HG02642 (cell line): ENCODE measurements at regions not wholly inside any gene's neighbourhood (a gene's known extent, or its start where the extent isn't known, plus 50 kb on each side); places are given as distances from the start of the nearest gene placed in this dataset.
A peak's percentile ranks its signal among the peaks of the same experiment; 100 is the strongest.

Experiments
- ATAC-seq: cut with Tn5 transposase; IDR thresholded peaks from one replicate; pipeline ENCODE4 v1.9.1; 2021; ENCODE audit warnings: mild to moderate bottlenecking; ENCODE audit not compliant: unreplicated experiment, poor library complexity

GRCh38 chr14:89504091-89504490 lies 87.1 kb upstream of the FOXN3 start:
- ATAC-seq = no peak

DNA sequence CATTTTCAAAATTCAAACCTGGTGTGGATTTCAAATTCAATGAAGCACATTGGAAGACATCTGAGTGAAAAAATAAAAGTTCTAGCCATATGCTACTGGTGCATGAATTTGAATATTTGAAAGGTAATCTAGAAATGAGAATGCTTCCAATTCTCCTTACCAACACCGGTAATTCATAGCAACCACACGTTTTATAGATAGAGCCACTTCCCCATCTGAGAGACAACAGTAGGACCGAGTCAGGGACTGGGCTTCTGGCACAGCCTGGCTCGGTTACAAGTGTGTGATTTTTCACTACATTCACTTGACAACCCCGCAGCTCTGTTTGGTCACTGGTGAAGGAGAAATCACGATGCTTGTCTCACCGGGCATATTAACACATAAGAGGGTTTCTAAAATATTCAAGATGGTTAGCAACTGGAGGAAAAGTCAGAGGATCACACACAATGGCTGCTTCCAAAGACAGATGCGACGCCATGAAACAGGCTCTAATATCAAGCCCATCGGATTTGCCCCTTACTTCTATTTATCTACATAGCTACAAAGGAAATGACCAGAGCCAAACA lies 86.5 kb upstream of the FOXN3 start:
- no peak for ATAC-seq

- ATAC-seq = no peak
Observed at GRCh38 chr14:89502966-89503365, 85.9 kb upstream of the FOXN3 start.

DNA sequence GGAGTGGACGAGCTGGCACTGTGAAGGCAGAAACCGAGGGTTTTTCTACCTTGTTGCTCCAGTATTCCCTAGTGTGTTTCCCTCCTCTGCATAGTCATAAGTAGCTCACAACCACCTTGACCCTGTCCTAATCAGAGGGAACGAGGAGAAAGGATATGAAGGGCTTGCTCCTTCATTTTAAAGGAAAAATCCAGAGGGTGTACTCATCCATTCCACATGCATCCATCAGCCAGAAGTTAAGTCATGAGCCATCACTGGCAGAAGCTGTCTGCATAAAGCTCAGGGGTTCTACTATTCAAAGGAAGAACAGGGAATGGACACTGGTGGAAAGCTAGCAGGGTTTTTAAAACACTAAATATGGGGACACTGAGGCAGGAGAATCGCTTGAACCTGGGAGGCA lies 84.3 kb upstream of the FOXN3 start:
- ATAC-seq = no peak

DNA sequence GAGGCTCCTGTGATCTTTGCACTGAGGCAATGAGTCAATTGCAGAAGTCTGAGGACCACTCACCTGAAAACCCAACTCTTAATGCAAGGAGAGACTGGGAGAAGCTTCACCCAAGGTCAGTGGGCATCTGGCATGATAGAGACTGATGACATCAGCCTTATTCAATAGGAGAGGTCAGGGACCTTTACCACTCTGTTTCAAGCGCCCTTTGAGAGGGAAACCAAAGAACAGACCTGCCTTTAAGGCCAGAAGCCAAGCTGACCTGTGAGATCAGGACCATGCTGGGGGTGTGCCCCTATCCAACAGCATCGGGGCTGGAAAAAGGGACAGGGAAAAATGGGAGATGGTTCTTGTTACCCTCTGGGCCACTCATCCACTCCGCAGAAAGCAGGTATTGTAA lies 83.3 kb upstream of the FOXN3 start:
- no peak for ATAC-seq

GRCh38 chr14:89498878-89499277 lies 81.8 kb upstream of the FOXN3 start:
- no peak for ATAC-seq

DNA sequence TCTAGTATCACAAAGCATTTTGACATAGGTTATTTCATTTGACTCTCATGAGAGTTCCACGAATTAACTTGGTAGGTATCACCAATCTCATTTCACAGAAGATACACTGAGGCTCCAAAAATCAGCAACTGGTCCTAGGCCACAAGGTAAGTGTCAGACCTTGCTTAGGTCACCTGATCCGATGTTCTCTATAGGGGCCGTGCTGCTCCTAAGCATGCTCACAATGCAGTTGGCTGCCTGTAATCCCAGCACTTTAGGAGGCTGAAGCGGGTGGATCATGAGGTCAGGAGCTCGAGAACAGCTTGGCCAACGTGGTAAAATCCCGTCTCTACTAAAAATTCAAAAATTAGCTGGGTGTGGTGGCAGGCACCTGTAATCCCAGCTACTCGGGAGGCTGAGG lies 78.7 kb upstream of the FOXN3 start:
- no peak for ATAC-seq

DNA sequence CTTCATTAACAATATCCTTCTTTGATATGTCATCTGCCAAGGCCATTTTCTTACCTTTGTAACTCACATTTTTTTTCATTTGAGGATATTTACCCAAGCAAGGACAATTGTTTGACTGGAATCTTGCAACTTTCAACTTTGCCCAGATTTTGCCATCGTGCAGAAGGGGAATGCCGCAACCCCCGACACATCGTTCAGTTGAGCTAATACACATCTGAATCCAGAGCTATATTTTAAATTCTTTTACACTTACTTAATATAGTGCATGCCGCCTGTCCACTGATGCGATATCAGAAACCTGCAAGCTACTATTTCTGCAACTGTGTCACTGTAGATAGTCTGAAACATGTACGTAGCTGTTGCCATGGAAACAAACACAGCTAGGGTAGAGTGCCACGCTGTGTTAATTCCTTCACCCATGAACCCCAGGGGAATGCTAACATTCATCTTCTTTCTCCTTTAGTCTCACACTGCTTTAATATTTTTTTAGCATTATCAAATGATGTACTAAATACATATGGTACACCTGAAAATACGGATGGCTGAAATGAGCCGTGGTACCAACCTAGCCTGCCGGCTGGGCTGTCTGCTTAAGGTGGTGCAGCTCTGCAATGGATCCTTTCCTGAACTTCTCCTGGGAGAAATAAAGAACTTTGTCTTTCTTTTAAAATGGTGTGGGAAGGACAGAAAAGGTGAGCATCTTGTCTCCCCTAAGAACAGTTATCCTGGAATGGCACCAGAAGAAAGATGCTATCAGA lies 77.0 kb upstream of the FOXN3 start:
- ATAC-seq = peak; percentile 91

GRCh38 chr14:89493406-89493805 lies 76.4 kb upstream of the FOXN3 start:
- ATAC-seq = no peak

- ATAC-seq = no peak
Observed at GRCh38 chr14:89491711-89492381, 74.8 kb upstream of the FOXN3 start.

- no peak for ATAC-seq
Observed at GRCh38 chr14:89490466-89490865, 73.4 kb upstream of the FOXN3 start.

DNA sequence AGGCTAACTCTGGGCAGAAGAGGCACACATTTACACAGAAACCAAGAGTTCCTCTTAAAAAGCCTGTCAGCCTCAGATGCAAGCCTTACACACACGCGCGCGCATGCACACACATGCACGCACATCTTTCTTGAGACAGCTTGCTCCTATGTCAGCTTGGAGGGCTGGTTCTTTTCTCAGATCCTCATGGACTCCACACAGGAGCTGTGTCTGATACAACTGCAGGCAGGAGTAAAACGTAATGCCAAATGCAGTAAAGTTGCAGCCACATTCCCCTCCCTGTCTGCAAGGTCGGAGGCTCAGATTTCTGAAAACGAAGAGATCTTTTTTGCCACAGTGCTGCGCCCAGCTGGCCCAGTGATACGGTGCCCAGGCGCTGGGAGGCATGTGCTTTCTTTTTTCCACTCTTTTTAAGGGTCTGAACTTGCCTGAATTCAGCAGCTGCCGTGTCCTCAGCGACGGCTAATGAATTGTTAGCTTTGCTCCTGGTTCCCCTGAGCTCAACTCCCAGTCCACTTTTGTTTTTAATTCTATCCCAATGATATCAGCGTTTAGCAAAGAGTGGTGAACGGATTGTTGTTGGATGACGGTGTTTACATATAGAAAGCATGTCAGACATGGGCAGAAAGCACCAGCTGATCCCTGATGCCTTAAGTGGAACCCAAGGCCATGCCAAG lies 72.9 kb upstream of the FOXN3 start:
- ATAC-seq = no peak

- no peak for ATAC-seq
Observed at GRCh38 chr14:89486961-89487360, 69.9 kb upstream of the FOXN3 start.

DNA sequence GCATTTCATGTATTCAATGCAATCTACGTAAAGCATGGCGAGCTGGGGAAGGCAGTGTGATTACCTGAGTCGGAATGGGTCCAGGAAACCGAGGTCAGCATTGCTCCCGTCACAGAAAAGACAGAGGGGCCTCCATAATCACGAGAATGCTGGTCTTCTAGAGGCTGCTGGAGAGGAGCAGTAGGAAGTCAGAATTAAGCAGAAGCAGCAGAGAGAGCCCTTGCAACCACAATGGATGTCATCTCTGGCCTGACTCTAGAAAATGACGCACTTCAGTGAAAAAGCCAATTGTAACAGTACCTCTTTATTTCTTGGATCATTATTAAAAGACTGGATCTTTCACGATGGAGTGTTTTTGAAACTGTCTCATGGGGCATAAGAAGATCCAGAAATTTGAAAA lies 69.5 kb upstream of the FOXN3 start:
- ATAC-seq = no peak

GRCh38 chr14:89485264-89485663 lies 68.2 kb upstream of the FOXN3 start:
- no peak for ATAC-seq

DNA sequence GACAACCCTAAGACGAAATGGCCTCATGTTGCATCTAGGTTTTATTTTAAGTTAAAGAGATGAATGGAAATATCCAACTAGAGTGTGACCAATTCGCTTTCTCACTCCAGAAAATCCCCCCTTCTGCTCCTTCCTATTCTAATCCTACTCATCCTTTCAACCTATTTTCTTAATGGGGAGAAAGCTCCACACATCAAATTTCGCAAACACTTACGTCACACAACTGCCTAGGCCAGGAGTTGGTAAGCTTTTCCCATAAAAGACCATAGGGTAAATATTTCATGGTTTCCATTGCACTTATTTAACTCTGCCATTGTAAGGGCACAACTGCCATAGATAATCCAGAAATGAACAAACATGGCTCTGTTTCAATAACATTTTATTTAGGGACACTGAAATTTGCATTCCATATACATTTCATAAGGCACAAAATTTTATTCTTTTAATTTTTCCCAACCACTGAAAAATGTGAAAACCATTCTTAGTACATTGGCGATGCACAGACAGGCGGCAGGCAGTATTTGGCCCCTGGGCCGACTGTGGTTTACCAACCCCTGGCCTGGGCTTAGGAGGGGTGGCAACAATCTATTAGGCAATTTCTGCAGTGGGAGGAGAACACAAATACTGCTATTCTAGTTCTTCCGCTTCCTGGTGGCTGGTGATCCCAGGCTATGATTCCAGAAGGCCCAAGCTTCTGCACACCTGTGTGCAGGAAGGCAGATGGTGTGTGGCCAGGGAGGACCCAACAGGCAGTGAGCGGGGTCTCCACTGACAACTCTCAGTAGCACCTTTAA lies 67.2 kb upstream of the FOXN3 start:
- ATAC-seq = no peak

DNA sequence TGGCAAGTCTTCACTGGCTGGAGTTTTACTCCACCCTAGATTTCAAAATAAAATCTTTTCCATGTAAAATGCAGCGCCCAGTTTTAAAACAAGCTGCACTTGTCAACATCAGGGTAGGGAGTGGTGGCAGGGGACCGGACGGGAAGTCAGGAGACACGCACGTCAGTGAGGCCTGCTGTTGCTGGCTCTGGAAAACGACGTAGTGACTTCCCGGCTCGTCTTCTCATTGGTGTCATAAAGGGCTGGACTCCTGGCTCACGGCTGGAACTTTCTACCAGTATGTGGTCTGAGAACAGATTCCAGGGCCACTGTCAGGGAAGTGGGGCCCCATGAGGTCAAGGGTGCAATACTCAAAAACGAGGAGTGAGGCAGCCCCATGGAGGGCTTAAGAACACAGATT lies 64.2 kb upstream of the FOXN3 start:
- ATAC-seq = no peak

DNA sequence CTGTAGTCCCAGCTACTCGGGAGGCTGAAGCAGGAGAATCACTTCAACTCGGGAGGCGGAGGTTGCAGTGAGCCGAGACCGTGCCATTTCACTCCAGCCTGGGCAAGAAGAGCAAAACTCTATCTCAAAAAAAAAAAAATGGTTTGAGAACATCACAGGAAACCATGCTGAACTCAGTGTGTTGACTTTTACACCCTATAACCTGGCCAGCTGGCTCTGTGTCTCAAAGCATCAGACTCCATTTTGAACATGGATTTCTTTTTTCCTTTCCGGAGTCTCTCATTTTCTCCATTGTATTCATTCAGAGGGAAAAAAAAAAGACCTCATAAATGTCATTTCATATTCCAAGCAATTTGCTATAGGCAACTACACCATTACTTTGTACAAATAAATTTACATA lies 63.2 kb upstream of the FOXN3 start:
- no peak for ATAC-seq

- ATAC-seq = no peak
Observed at GRCh38 chr14:89479802-89480201, 62.8 kb upstream of the FOXN3 start.

GRCh38 chr14:89477391-89477790 lies 60.4 kb upstream of the FOXN3 start:
- no peak for ATAC-seq
